Neuron (in vitro differentiated cells): ENCODE measurements at regions not wholly inside any gene's neighbourhood (a gene's known extent, or its start where the extent isn't known, plus 50 kb on each side); places are given as distances from the start of the nearest gene placed in this dataset.

ENCODE experiments used
- H2AFZ ChIP-seq: one replicate; pipeline ENCODE4 v1.6.1; 2013; ENCODE audit warnings: low read depth, mild to moderate bottlenecking, inconsistent platforms, low read length, moderate library complexity
- H3K27me3 ChIP-seq: one replicate; pipeline ENCODE4 v1.6.1; 2013; ENCODE audit warnings: low read length; ENCODE audit not compliant: insufficient read depth
- H3K36me3 ChIP-seq: one replicate; pipeline ENCODE4 v1.6.1; 2013; ENCODE audit warnings: low read length; ENCODE audit not compliant: insufficient read depth
- H3K4me1 ChIP-seq: one replicate; pipeline ENCODE4 v1.6.1; 2013; ENCODE audit warnings: low read length; ENCODE audit not compliant: insufficient read depth
- H3K4me3 ChIP-seq: 2 replicates; pipeline ENCODE4 v1.5.1; 2013; ENCODE audit warnings: mild to moderate bottlenecking, low read length, moderate library complexity
- H3K9me3 ChIP-seq: one replicate; pipeline ENCODE4 v1.6.1; 2013; ENCODE audit warnings: low read length

DNA sequence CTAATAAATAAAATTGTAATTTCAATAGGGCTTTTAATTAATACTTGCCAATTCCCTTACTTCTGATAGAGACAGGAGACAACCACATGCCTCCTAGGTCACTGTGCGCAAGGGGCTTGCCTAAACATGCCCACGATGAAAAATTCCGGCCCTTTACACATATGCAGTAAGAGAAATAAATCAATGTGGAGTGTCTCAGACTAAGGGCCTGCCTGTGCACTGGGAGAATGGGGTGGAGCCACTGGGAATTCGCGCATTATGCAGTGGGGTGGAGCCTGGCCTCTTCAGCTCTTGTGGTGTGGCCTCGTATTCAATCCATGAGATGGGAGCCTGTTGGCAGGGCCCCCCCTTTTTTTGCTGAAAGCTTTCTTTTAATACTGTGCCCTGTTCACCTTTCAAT is 484.5 kb downstream of the PDGFC start:
- no peaks in the 10 kb centered on the region for H3K36me3 ChIP-seq
- H2AFZ ChIP-seq = no peak overlapping the region
- H3K9me3 ChIP-seq = no peaks in the 10 kb centered on the region
- no peak overlapping the region for H3K4me3 ChIP-seq
- H3K27me3 ChIP-seq = no peaks in the 10 kb centered on the region
- H3K4me1 ChIP-seq = no peaks in the 10 kb centered on the region

GRCh38 chr4:156481845-156482244 is 489.8 kb downstream of the PDGFC start:
- Histone ChIP-seq H3K9me3 (no peaks in the 10 kb centered on the region), H3K27me3 (no peaks in the 10 kb centered on the region), H3K36me3 (no peaks in the 10 kb centered on the region), H3K4me1 (no peaks in the 10 kb centered on the region), H2AFZ (no peak overlapping the region), H3K4me3 (no peak overlapping the region)

- Histone ChIP-seq H3K36me3 (no peaks in the 10 kb centered on the region), H3K27me3 (no peaks in the 10 kb centered on the region), H3K4me1 (peaks cover 2% of the 10 kb centered on the region)
Observed at GRCh38 chr4:156477636-156478035, 494.0 kb downstream of the PDGFC start.

GRCh38 chr4:156476359-156476758 is 495.2 kb downstream of the PDGFC start:
- H3K36me3 ChIP-seq = no peaks in the 10 kb centered on the region
- H2AFZ ChIP-seq = no peak overlapping the region
- H3K27me3 ChIP-seq = no peaks in the 10 kb centered on the region
- no peak overlapping the region for H3K4me3 ChIP-seq
- H3K4me1 ChIP-seq = peaks cover 2% of the 10 kb centered on the region
- no peaks in the 10 kb centered on the region for H3K9me3 ChIP-seq

More at GRCh38 chr4:156477636-156478035, 494.0 kb downstream of the PDGFC start:
- Histone ChIP-seq H3K4me3 (no peak overlapping the region), H3K9me3 (no peaks in the 10 kb centered on the region), H2AFZ (no peak overlapping the region)

GRCh38 chr4:156475322-156475721 is 496.3 kb downstream of the PDGFC start:
- Histone ChIP-seq H3K27me3 (no peaks in the 10 kb centered on the region), H3K4me1 (peaks cover 9% of the 10 kb centered on the region)

DNA sequence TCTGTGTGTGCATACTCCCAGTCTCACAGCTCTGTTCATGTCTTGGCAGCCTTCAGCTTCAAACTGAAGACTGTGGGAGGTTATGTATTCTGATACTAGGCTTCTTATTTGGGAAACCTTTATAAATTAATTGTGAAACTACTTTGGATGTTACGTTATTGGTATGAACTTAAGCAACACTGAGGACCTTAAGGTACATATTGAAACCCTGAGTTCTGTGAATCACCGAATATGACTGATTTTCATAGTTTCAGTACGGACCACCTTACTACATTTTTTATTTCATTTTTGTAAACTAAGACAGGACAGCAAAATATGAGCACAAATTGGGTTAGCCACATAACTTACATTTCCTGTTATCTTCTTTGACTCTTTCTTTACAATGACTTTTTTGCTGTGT is 498.4 kb downstream of the PDGFC start:
- Histone ChIP-seq H3K4me3 (no peak overlapping the region), H3K36me3 (no peaks in the 10 kb centered on the region), H2AFZ (no peak overlapping the region), H3K27me3 (no peaks in the 10 kb centered on the region), H3K9me3 (no peaks in the 10 kb centered on the region), H3K4me1 (peaks cover 12% of the 10 kb centered on the region)

More at GRCh38 chr4:156475322-156475721, 496.3 kb downstream of the PDGFC start:
- no peaks in the 10 kb centered on the region for H3K36me3 ChIP-seq
- H2AFZ ChIP-seq = no peak overlapping the region
- H3K4me3 ChIP-seq = no peak overlapping the region
- no peaks in the 10 kb centered on the region for H3K9me3 ChIP-seq

DNA sequence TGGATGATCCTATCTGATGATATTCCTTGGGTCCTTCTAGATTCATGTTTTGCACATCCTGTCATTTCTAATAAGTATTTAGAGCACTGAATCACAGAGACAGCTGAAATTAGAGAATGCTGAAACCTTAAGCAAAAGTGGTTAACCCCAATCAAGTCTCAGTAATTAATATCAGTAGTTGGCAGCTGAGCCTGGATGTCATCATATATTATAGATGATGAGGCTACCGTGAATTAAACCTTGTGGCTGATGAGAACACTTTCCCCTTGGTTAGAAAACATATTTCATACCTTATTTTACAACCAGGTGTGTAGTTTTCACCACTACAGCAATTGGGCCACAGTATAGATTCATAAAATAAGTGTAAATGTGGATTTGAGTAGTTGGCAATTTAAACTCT is 499.0 kb downstream of the PDGFC start:
- H3K4me1 ChIP-seq = peaks cover 12% of the 10 kb centered on the region
- H3K27me3 ChIP-seq = no peaks in the 10 kb centered on the region
- H3K9me3 ChIP-seq = no peaks in the 10 kb centered on the region
- no peak overlapping the region for H2AFZ ChIP-seq
- no peak overlapping the region for H3K4me3 ChIP-seq
- no peaks in the 10 kb centered on the region for H3K36me3 ChIP-seq

GRCh38 chr4:156459584-156459983 is 505.9 kb upstream of the CTSO start:
- no peak overlapping the region for H2AFZ ChIP-seq
- H3K36me3 ChIP-seq = no peaks in the 10 kb centered on the region
- H3K4me3 ChIP-seq = no peak overlapping the region
- no peaks in the 10 kb centered on the region for H3K9me3 ChIP-seq
- no peaks in the 10 kb centered on the region for H3K27me3 ChIP-seq
- no peaks in the 10 kb centered on the region for H3K4me1 ChIP-seq

DNA sequence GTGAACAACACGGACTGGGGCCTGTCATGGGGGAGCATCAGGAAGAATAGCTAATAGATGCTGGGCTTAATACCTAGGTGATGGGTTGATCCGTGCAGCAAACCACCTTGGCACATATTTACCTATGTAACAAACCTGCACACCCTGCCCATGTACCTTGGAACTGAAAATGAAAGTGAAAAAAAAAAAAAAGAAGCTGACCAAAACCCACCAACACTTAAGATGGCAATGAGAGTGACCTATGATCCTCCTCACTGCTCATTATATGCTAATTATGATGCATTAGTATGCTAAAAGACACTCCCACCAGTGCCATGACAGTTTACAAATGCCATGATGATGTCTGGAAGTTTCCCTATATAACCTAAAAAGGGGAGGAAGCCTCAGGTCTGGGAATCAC is 503.2 kb upstream of the CTSO start:
- H3K9me3 ChIP-seq = no peaks in the 10 kb centered on the region
- no peak overlapping the region for H2AFZ ChIP-seq

DNA sequence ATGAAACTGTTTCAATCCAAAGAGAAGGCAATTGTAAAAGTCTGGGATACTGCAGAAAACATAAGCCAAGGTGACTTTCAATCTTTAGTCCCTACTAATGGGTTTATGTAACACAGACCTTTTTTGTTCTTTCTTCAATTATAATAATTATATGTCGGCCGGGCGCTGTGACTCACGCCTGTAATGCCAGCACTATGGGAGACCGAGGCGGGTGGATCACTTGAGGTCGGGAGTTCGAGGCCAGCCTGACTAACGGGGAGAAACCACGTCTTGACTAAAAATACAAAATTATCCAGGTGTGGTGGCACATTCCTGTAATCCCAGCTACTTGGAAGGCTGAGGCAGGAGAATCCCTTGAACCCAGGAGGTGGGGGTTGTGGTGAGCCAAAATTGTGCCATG is 489.8 kb upstream of the CTSO start:
- Histone ChIP-seq H3K4me1 (peaks cover 9% of the 10 kb centered on the region), H3K27me3 (no peaks in the 10 kb centered on the region), H3K9me3 (no peaks in the 10 kb centered on the region), H3K36me3 (no peaks in the 10 kb centered on the region), H3K4me3 (no peak overlapping the region), H2AFZ (no peak overlapping the region)

More for the DNA sequence above, 503.2 kb upstream of the CTSO start:
- Histone ChIP-seq H3K4me3 (no peak overlapping the region), H3K4me1 (no peaks in the 10 kb centered on the region), H3K36me3 (no peaks in the 10 kb centered on the region), H3K27me3 (no peaks in the 10 kb centered on the region)

GRCh38 chr4:156442912-156443311 is 489.2 kb upstream of the CTSO start:
- Histone ChIP-seq H3K4me1 (peaks cover 9% of the 10 kb centered on the region), H3K36me3 (no peaks in the 10 kb centered on the region), H2AFZ (no peak overlapping the region), H3K9me3 (no peaks in the 10 kb centered on the region), H3K4me3 (no peak overlapping the region), H3K27me3 (no peaks in the 10 kb centered on the region)

DNA sequence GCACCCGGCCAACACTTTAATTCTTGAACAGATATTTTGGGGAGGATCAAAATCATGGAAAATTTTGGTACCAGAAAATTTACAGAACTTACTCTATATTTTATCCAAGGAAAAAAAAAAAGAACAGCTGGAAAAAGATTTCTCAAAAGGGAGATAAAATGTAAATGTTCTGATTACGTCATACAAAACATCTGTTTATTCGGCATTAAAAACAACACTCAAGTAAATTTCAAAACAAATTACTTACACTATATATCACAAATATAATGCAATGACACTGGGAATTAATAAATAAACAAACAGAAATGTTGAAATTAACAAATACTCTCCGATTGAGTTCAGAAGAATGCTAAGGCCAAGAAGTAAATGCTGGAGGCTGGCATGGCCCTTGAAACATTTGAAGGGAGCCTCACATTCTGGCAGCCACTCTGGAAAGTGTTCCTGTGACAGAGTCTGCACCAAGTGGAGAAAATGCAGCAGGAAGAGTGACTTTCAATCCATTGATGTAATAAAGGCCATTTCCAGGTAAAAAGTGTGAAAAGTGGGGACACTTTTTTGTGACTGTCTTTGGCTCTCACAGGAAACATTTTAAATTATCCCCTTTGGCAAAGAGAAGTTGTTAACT is 486.0 kb upstream of the CTSO start:
- no peak overlapping the region for H2AFZ ChIP-seq
- no peaks in the 10 kb centered on the region for H3K27me3 ChIP-seq
- H3K9me3 ChIP-seq = no peaks in the 10 kb centered on the region
- H3K36me3 ChIP-seq = no peaks in the 10 kb centered on the region
- H3K4me3 ChIP-seq = no peak overlapping the region
- peaks cover 9% of the 10 kb centered on the region for H3K4me1 ChIP-seq

DNA sequence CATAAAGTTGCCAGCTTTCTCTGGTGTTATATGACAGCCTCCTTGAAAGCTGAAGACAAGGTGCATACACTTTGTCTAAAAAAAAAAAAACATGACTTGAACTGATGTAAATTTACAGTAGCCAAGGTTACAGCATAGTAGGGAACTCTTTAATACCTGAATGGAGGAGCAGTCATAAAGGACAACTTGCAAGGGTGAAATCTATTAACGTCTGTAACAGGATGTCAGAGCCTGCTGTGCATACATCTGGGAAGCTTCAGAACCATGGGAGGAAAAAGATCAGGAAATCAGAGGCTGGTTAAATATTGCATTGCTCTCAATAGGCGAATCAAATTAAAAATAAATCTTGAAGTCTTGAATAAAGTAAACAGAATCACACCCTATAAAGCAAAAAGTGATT is 484.0 kb upstream of the CTSO start:
- no peaks in the 10 kb centered on the region for H3K27me3 ChIP-seq
- peaks cover 3% of the 10 kb centered on the region for H3K4me1 ChIP-seq
- H3K4me3 ChIP-seq = no peak overlapping the region

GRCh38 chr4:156422576-156422975 is 468.9 kb upstream of the CTSO start:
- Histone ChIP-seq H3K4me3 (no peak overlapping the region), H2AFZ (no peak overlapping the region), H3K4me1 (no peaks in the 10 kb centered on the region), H3K36me3 (no peaks in the 10 kb centered on the region), H3K9me3 (no peaks in the 10 kb centered on the region), H3K27me3 (no peaks in the 10 kb centered on the region)

More for the DNA sequence above, 484.0 kb upstream of the CTSO start:
- Histone ChIP-seq H3K9me3 (no peaks in the 10 kb centered on the region), H3K36me3 (no peaks in the 10 kb centered on the region), H2AFZ (no peak overlapping the region)
